Astrocyte (in vitro differentiated cells and primary cell): ENCODE measurements at regions not wholly inside any gene's neighbourhood (a gene's known extent, or its start where the extent isn't known, plus 50 kb on each side); places are given as distances from the start of the nearest gene placed in this dataset.

Experiments used
- DNase-seq: peaks from one replicate; pipeline ENCODE4 v3.0.0-alpha.2; 2010; ENCODE audit warnings: low read depth
- FAIRE-seq: peaks from 2 replicates; lab custom pipeline; 2011; peaks lifted over from hg19 to GRCh38; lab: Jason Lieb, UNC
- H2AFZ ChIP-seq: 2 replicates; pipeline ENCODE4 v1.6.0; 2012; ENCODE audit warnings: low read depth, low read length, inconsistent platforms
- H3K27ac ChIP-seq: 2 replicates; pipeline ENCODE4 v1.5.1; 2011; ENCODE audit warnings: low read depth, low read length, inconsistent platforms
- H3K27me3 ChIP-seq: 2 replicates; pipeline ENCODE4 v1.6.0; 2011; ENCODE audit warnings: low read length, inconsistent platforms; ENCODE audit not compliant: insufficient read depth
- H3K36me3 ChIP-seq: 2 replicates; pipeline ENCODE4 v1.5.1; 2011; ENCODE audit warnings: low read length, inconsistent platforms; ENCODE audit not compliant: insufficient read depth
- H3K4me1 ChIP-seq: 2 replicates; pipeline ENCODE4 v1.5.1; 2011; ENCODE audit warnings: low read length, inconsistent platforms; ENCODE audit not compliant: insufficient read depth
- H3K4me2 ChIP-seq: 2 replicates; pipeline ENCODE4 v1.6.0; 2012; ENCODE audit warnings: low read length, inconsistent platforms
- H3K4me3 ChIP-seq: 2 replicates; pipeline ENCODE4 v1.5.1; 2011; ENCODE audit warnings: low read depth, mild to moderate bottlenecking, low read length, inconsistent platforms; ENCODE audit not compliant: insufficient read depth
- H3K79me2 ChIP-seq: 2 replicates; pipeline ENCODE4 v1.6.0; 2012; ENCODE audit warnings: mild to moderate bottlenecking, low read length, inconsistent platforms; ENCODE audit not compliant: insufficient read depth
- H3K9ac ChIP-seq: 2 replicates; pipeline ENCODE4 v1.6.0; 2012; ENCODE audit warnings: mild to moderate bottlenecking, low read length, inconsistent platforms
- H3K9me3 ChIP-seq: 2 replicates; pipeline ENCODE4 v1.5.1; 2012; ENCODE audit warnings: low read depth, mild to moderate bottlenecking, low read length, inconsistent platforms; ENCODE audit not compliant: insufficient read depth
- H4K20me1 ChIP-seq: 2 replicates; pipeline ENCODE4 v1.6.0; 2012; ENCODE audit warnings: low read length, inconsistent platforms; ENCODE audit not compliant: insufficient read depth
- H3K27ac Mint-ChIP-seq: one replicate; pipeline ENCODE4 v1.8.0; 2021; ENCODE audit warnings: mild to moderate bottlenecking, mixed read lengths; ENCODE audit not compliant: unreplicated experiment
- H3K27me3 Mint-ChIP-seq: one replicate; pipeline ENCODE4 v1.8.0; 2021; ENCODE audit warnings: low read depth, mixed read lengths; ENCODE audit not compliant: unreplicated experiment
- H3K36me3 Mint-ChIP-seq: one replicate; pipeline ENCODE4 v1.8.0; 2021; ENCODE audit warnings: low read depth, mixed read lengths; ENCODE audit not compliant: unreplicated experiment
- H3K4me1 Mint-ChIP-seq: one replicate; pipeline ENCODE4 v1.8.0; 2021; ENCODE audit warnings: low read depth, mixed read lengths; ENCODE audit not compliant: unreplicated experiment
- H3K4me3 Mint-ChIP-seq: one replicate; pipeline ENCODE4 v1.8.0; 2021; ENCODE audit warnings: mild to moderate bottlenecking, moderate library complexity, mixed read lengths; ENCODE audit not compliant: unreplicated experiment
- H3K9me3 Mint-ChIP-seq: one replicate; pipeline ENCODE4 v1.8.0; 2021; ENCODE audit warnings: mild to moderate bottlenecking, mixed read lengths; ENCODE audit not compliant: unreplicated experiment
- CTCF ChIP-seq: IDR thresholded peaks from 2 replicates; pipeline ENCODE4 v1.5.1; 2011; ENCODE audit warnings: low read depth, mild to moderate bottlenecking, inconsistent platforms, low read length, moderate library complexity; ENCODE audit not compliant: insufficient read depth
- EZH2 ChIP-seq: IDR thresholded peaks from 2 replicates; pipeline ENCODE4 v1.6.1; 2012; ENCODE audit warnings: mild to moderate bottlenecking, low read length, inconsistent platforms; ENCODE audit not compliant: insufficient read depth

- no peaks in the 10 kb centered on the region for H3K27me3 Mint-ChIP-seq
- no peak overlapping the region for H3K27ac ChIP-seq
- no peak overlapping the region for H3K4me3 Mint-ChIP-seq
- H3K4me3 ChIP-seq, result no peak overlapping the region
- no peak overlapping the region for H2AFZ ChIP-seq
- DNase-seq (peak; percentile 47), FAIRE-seq (no peak)
- no peak overlapping the region for H3K9ac ChIP-seq
- H3K36me3 ChIP-seq, result no peaks in the 10 kb centered on the region
- H3K9me3 ChIP-seq, result no peaks in the 10 kb centered on the region
- peaks cover 2% of the 10 kb centered on the region for H3K36me3 Mint-ChIP-seq
- no peaks in the 10 kb centered on the region for H3K79me2 ChIP-seq
- H3K27me3 ChIP-seq, result no peaks in the 10 kb centered on the region
- no peaks in the 10 kb centered on the region for H3K4me1 ChIP-seq
- TF ChIP-seq EZH2 (no peak), CTCF (no peak)
- no peaks in the 10 kb centered on the region for H3K9me3 Mint-ChIP-seq
- no peak overlapping the region for H3K4me2 ChIP-seq
- H4K20me1 ChIP-seq, result no peaks in the 10 kb centered on the region
- peak overlapping the region; percentile 4 for H3K27ac Mint-ChIP-seq
- peaks cover 5% of the 10 kb centered on the region for H3K4me1 Mint-ChIP-seq
These were observed 995.3 kb upstream of the GRIA3 start for GRCh38 chrX:122188751-122189150.

GRCh38 chrX:122196343-122196742, 987.7 kb upstream of the GRIA3 start:
- H3K27ac Mint-ChIP-seq, result no peak overlapping the region

More at GRCh38 chrX:122196343-122196742, 987.7 kb upstream of the GRIA3 start:
- H3K27ac ChIP-seq, result no peak overlapping the region
- no peaks in the 10 kb centered on the region for H4K20me1 ChIP-seq
- no peak overlapping the region for H3K4me2 ChIP-seq
- no peaks in the 10 kb centered on the region for H3K4me1 ChIP-seq
- TF ChIP-seq CTCF, result no peak
- TF ChIP-seq EZH2, result no peak
- DNase-seq (no peak), FAIRE-seq (peak; percentile 34)
- no peaks in the 10 kb centered on the region for H3K79me2 ChIP-seq
- no peaks in the 10 kb centered on the region for H3K9me3 ChIP-seq
- Mint-ChIP-seq H3K4me3 (no peak overlapping the region), H3K36me3 (no peaks in the 10 kb centered on the region), H3K4me1 (no peaks in the 10 kb centered on the region), H3K9me3 (no peaks in the 10 kb centered on the region), H3K27me3 (no peaks in the 10 kb centered on the region)
- H3K27me3 ChIP-seq, result no peaks in the 10 kb centered on the region
- no peak overlapping the region for H3K9ac ChIP-seq
- no peak overlapping the region for H3K4me3 ChIP-seq
- H3K36me3 ChIP-seq, result no peaks in the 10 kb centered on the region
- no peak overlapping the region for H2AFZ ChIP-seq
